IMR-90 (cell line): ENCODE measurements at regions not wholly inside any gene's neighbourhood (a gene's known extent, or its start where the extent isn't known, plus 50 kb on each side); places are given as distances from the start of the nearest gene placed in this dataset.

Source experiments
- ATAC-seq: fragments of 200-7000 bp; cut with Tn5 transposase; 2 replicates; pipeline ENCODE4 v1.9.1; 2020; ENCODE audit warnings: low read depth, mild to moderate bottlenecking, moderate library complexity
- BruUV-seq: library from RNA; stranded (reverse); fragments of 400-500 nt; replicated peaks from 2 replicates; lab custom pipeline; 2021; lab: Mats Ljungman, UMichigan
- CTCF ChIA-PET: fragments of 300-600 bp; formaldehyde crosslinking; extraction: SDS; loops from one replicate; lab custom pipeline; 2021; ENCODE audit warnings: antibody characterized with exemption; lab: Yijun Ruan, JAX
- POLR2A ChIA-PET: fragments of 300-600 bp; sonication (Branson Sonifier 250); formaldehyde crosslinking; loops from one replicate; lab custom pipeline; 2022; ENCODE audit warnings: antibody characterized with exemption; ENCODE audit not compliant: unreplicated experiment; lab: Charles Lee
- DNase-seq: peaks from one replicate; pipeline ENCODE4 v3.0.0; 2013
- H2AFZ ChIP-seq: replicated peaks from 2 replicates; pipeline ENCODE3; 2013; ENCODE audit warnings: low read length, mild to moderate bottlenecking; ENCODE audit not compliant: poor library complexity
- H2AK5ac ChIP-seq: 2 replicates; pipeline ENCODE4 v1.6.1; 2013; ENCODE audit warnings: low read depth, low read length, inconsistent platforms
- H2AK9ac ChIP-seq: replicated peaks from 2 replicates; pipeline ENCODE3; 2013; ENCODE audit warnings: mild to moderate bottlenecking, low read depth, low read length, moderate library complexity; ENCODE audit not compliant: poor library complexity
- H2BK120ac ChIP-seq: 2 replicates; pipeline ENCODE4 v1.6.1; 2013; ENCODE audit warnings: low read depth, low read length, inconsistent platforms
- H2BK15ac ChIP-seq: 3 replicates; pipeline ENCODE4 v1.6.1; 2013; ENCODE audit warnings: low read depth, low read length, inconsistent platforms
- H2BK20ac ChIP-seq: 2 replicates; pipeline ENCODE4 v1.6.1; 2013; ENCODE audit warnings: low read depth, mild to moderate bottlenecking, inconsistent platforms, low read length, moderate library complexity
- H2BK5ac ChIP-seq: 2 replicates; pipeline ENCODE4 v1.6.1; 2013; ENCODE audit warnings: mild to moderate bottlenecking, low read depth, low read length, inconsistent platforms; ENCODE audit not compliant: poor library complexity, severe bottlenecking
- H3K14ac ChIP-seq: replicated peaks from 2 replicates; pipeline ENCODE4 v1.6.1; 2013; ENCODE audit warnings: low read depth, low read length, inconsistent platforms
- H3K18ac ChIP-seq: 2 replicates; pipeline ENCODE4 v1.6.1; 2013; ENCODE audit warnings: low read depth, low read length, control low read depth
- H3K23ac ChIP-seq: 2 replicates; pipeline ENCODE4 v1.6.1; 2013; ENCODE audit warnings: low read depth, low read length, inconsistent platforms
- H3K27ac ChIP-seq: 2 replicates; pipeline ENCODE4 v1.5.1; 2013; ENCODE audit warnings: mild to moderate bottlenecking, control low read depth, low read length; ENCODE audit not compliant: insufficient read depth
- H3K27me3 ChIP-seq: 2 replicates; pipeline ENCODE4 v1.6.1; 2013; ENCODE audit warnings: low read length; ENCODE audit not compliant: control insufficient read depth, insufficient read depth
- H3K36me3 ChIP-seq: 2 replicates; pipeline ENCODE4 v1.6.1; 2013; ENCODE audit warnings: low read length, mixed read lengths; ENCODE audit not compliant: control insufficient read depth, insufficient read depth
- H3K4ac ChIP-seq: 2 replicates; pipeline ENCODE4 v1.6.1; 2013; ENCODE audit warnings: low read depth, low read length, inconsistent platforms
- H3K4me1 ChIP-seq: 2 replicates; pipeline ENCODE4 v1.6.1; 2013; ENCODE audit warnings: low read length, mixed read lengths; ENCODE audit not compliant: control insufficient read depth, insufficient read depth
- H3K4me2 ChIP-seq: 2 replicates; pipeline ENCODE4 v1.6.1; 2013; ENCODE audit warnings: low read depth, mild to moderate bottlenecking, control low read depth, low read length, moderate library complexity
- H3K4me3 ChIP-seq: 2 replicates; pipeline ENCODE4 v1.5.1; 2013; ENCODE audit warnings: low read depth, mild to moderate bottlenecking, control low read depth, low read length, moderate library complexity; ENCODE audit not compliant: insufficient read depth
- H3K56ac ChIP-seq: 2 replicates; pipeline ENCODE4 v1.6.1; 2013; ENCODE audit warnings: low read length, inconsistent platforms; ENCODE audit not compliant: insufficient read depth; ENCODE audit errors: extremely low read depth
- H3K79me1 ChIP-seq, 2 experiments: 2 replicates each; pipeline ENCODE4 v1.6.1; 2013; ENCODE audit warnings: low read length in 2 of 2, inconsistent platforms in 1 of 2, low read depth in 1 of 2
- H3K9ac ChIP-seq: 2 replicates; pipeline ENCODE4 v1.6.1; 2013; ENCODE audit warnings: low read depth, low read length, control low read depth
- H3K9me1 ChIP-seq: 2 replicates; pipeline ENCODE4 v1.6.1; 2013; ENCODE audit warnings: low read length, inconsistent platforms; ENCODE audit not compliant: insufficient read depth
- H3K9me3 ChIP-seq: 2 replicates; pipeline ENCODE4 v1.6.1; 2013; ENCODE audit warnings: low read length; ENCODE audit not compliant: control insufficient read depth, insufficient read depth
- H4K20me1 ChIP-seq: 2 replicates; pipeline ENCODE4 v1.6.1; 2013; ENCODE audit warnings: low read length, inconsistent platforms; ENCODE audit not compliant: insufficient read depth
- H4K5ac ChIP-seq: 2 replicates; pipeline ENCODE4 v1.6.1; 2013; ENCODE audit warnings: mild to moderate bottlenecking, low read depth, low read length, control low read depth
- H4K8ac ChIP-seq, 2 experiments: 2 replicates each; pipeline ENCODE4 v1.6.1; 2013; ENCODE audit warnings: low read depth in 2 of 2, low read length in 2 of 2, control low read depth in 1 of 2, inconsistent platforms in 1 of 2
- H4K91ac ChIP-seq: 2 replicates; pipeline ENCODE4 v1.6.1; 2013; ENCODE audit warnings: low read depth, low read length, inconsistent platforms; ENCODE audit not compliant: insufficient read depth
- BHLHE40 ChIP-seq: fragments of 150-350 bp; IDR thresholded peaks from 2 replicates; pipeline ENCODE4 v1.6.1; 2016; ENCODE audit warnings: mild to moderate bottlenecking, low read depth, low read length
- CEBPB ChIP-seq: IDR thresholded peaks from 2 replicates; pipeline ENCODE4 v1.6.1; 2012; ENCODE audit warnings: low read depth, low read length, improper control_type of control experiment
- CHD1 ChIP-seq: IDR thresholded peaks from 2 replicates; pipeline ENCODE4 v1.6.1; 2012; ENCODE audit warnings: low read depth, low read length, improper control_type of control experiment
- MAFK ChIP-seq: IDR thresholded peaks from 2 replicates; pipeline ENCODE4 v1.6.1; 2012; ENCODE audit warnings: low read depth, low read length, improper control_type of control experiment
- MXI1 ChIP-seq: IDR thresholded peaks from 2 replicates; pipeline ENCODE4 v1.6.1; 2012; ENCODE audit warnings: low read depth, mild to moderate bottlenecking, low read length, moderate library complexity, borderline replicate concordance
- NFE2L2 ChIP-seq: fragments of 150-350 bp; IDR thresholded peaks from 2 replicates; pipeline ENCODE4 v1.6.1; 2016; ENCODE audit warnings: low read depth, mild to moderate bottlenecking, low read length
- POLR2A ChIP-seq: IDR thresholded peaks from 2 replicates; pipeline ENCODE4 v1.6.1; 2012; ENCODE audit warnings: mild to moderate bottlenecking, low read depth, low read length
- RCOR1 ChIP-seq: IDR thresholded peaks from 2 replicates; pipeline ENCODE4 v1.6.1; 2012; ENCODE audit warnings: mild to moderate bottlenecking, low read length, improper control_type of control experiment; ENCODE audit not compliant: insufficient replicate concordance
- RFX5 ChIP-seq: IDR thresholded peaks from 2 replicates; pipeline ENCODE4 v1.8.0; 2012; ENCODE audit warnings: low read depth, mild to moderate bottlenecking, low read length, moderate library complexity
- SMC3 ChIP-seq: fragments of 150-350 bp; IDR thresholded peaks from 2 replicates; pipeline ENCODE4 v1.6.1; 2016; ENCODE audit warnings: low read depth, mild to moderate bottlenecking, antibody characterized with exemption, low read length, moderate library complexity
- WGBS, 2 experiments: methylation state at CpG; one replicate each; pipeline versions ENCODE4 v1.1.5 to v1.1.7; 2013; ENCODE audit warnings: missing lambda C conversion rate in 2 of 2; ENCODE audit not compliant: insufficient read length in 1 of 2; ENCODE audit errors: extremely low coverage in 2 of 2; 5-methylcytosine and 5-hydroxymethylcytosine counted together
- dilution Hi-C: fragments of 300-500 bp; cut with HindIII; formaldehyde crosslinking; loops from one replicate; pipeline ENCODE4 v1.14.3; 2018; ENCODE audit warnings: low sequenced_read_pairs; ENCODE audit not compliant: unreplicated experiment
- in situ Hi-C: fragments of 300-500 bp; cut with MboI; formaldehyde crosslinking; loops from 3 replicates; pipeline ENCODE4 v1.14.3; 2019; ENCODE audit warnings: low sequenced_read_pairs, inconsistent platforms, mixed read lengths
- intact Hi-C: fragments of 100-400 bp; cut with micrococcal nuclease; formaldehyde crosslinking; loops from 2 replicates; pipeline ENCODE4 v1.10.0; 2022
- TF ChIP-seq, protein P1 (sequence below): fragments of 150-350 bp; IDR thresholded peaks from 2 replicates; pipeline ENCODE4 v1.6.1; 2016; ENCODE audit warnings: low read depth, mild to moderate bottlenecking, low read length, moderate library complexity, borderline replicate concordance
- TF ChIP-seq, protein P2 (sequence below): conservative IDR thresholded peaks from 2 replicates; pipeline ENCODE4 v1.5.1; 2012; ENCODE audit warnings: mild to moderate bottlenecking, low read depth, low read length, improper control_type of control experiment
- TF ChIP-seq, protein P3 (sequence below): fragments of 150-350 bp; IDR thresholded peaks from 2 replicates; pipeline ENCODE4 v1.6.1; 2017; ENCODE audit warnings: mild to moderate bottlenecking, antibody characterized with exemption, low read length, low read depth

DNA sequence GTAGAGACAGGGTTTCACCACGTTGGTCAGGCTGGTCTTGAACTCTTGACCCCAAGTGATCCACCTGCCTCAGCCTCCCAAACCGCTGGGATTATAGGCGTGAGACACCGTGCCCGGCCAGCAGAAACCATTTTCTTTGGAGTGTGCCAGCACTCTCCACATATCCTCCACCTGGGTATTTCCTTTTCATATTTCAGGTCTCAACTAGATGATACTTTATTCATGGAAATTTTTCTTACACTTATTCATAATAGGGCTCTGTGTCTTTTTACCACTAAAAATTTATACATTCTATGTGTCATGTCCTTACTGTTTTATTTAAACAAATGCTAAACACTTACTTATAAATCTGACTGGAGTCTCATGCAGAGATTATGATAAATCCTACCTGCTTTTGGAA is 305.9 kb downstream of the PCDH20 start:
- Histone ChIP-seq H3K4me3 (no peak overlapping the region), H3K27me3 (no peaks in the 10 kb centered on the region), H3K56ac (no peak overlapping the region), H2BK15ac (no peak overlapping the region), H3K79me1 (no peaks in the 10 kb centered on the region), H3K36me3 (no peaks in the 10 kb centered on the region), H3K4me1 (no peaks in the 10 kb centered on the region), H4K20me1 (no peaks in the 10 kb centered on the region), H3K14ac (no peak overlapping the region), H2BK120ac (no peak overlapping the region), H3K18ac (no peak overlapping the region), H2AFZ (no peak overlapping the region), H4K91ac (no peak overlapping the region), H4K8ac (no peak overlapping the region), H3K4me2 (no peak overlapping the region), H3K23ac (no peak overlapping the region), H2AK5ac (no peak overlapping the region), H2BK20ac (no peak overlapping the region), H2AK9ac (no peak overlapping the region), H2BK5ac (no peak overlapping the region), H3K9me3 (peaks cover 8% of the 10 kb centered on the region), H4K5ac (no peak overlapping the region), H3K9me1 (no peaks in the 10 kb centered on the region), H3K4ac (no peak overlapping the region), H3K27ac (no peak overlapping the region), H3K9ac (no peak overlapping the region)
- no CpG with 5 or more reads among the region's 5 CpGs for WGBS, 2 experiments
- in situ Hi-C loops, result no loop called here
- no TSS peak for BruUV-seq
- intact Hi-C loops, result no loop called here
- ChIA-PET CTCF (no interaction called here), POLR2A (no interaction called here)
- DNase-seq (no peak), ATAC-seq (no peak)
- dilution Hi-C loops, result no loop called here
- TF ChIP-seq CHD1 (no peak), NFE2L2 (no peak), BHLHE40 (no peak), SMC3 (no peak), RCOR1 (no peak), POLR2A (no peak), MXI1 (no peak), MAFK (no peak), RFX5 (no peak), CEBPB (no peak)
- TF ChIP-seq, protein P1, sequence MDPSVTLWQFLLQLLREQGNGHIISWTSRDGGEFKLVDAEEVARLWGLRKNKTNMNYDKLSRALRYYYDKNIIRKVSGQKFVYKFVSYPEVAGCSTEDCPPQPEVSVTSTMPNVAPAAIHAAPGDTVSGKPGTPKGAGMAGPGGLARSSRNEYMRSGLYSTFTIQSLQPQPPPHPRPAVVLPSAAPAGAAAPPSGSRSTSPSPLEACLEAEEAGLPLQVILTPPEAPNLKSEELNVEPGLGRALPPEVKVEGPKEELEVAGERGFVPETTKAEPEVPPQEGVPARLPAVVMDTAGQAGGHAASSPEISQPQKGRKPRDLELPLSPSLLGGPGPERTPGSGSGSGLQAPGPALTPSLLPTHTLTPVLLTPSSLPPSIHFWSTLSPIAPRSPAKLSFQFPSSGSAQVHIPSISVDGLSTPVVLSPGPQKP, result no peak
- TF ChIP-seq, protein P2, sequence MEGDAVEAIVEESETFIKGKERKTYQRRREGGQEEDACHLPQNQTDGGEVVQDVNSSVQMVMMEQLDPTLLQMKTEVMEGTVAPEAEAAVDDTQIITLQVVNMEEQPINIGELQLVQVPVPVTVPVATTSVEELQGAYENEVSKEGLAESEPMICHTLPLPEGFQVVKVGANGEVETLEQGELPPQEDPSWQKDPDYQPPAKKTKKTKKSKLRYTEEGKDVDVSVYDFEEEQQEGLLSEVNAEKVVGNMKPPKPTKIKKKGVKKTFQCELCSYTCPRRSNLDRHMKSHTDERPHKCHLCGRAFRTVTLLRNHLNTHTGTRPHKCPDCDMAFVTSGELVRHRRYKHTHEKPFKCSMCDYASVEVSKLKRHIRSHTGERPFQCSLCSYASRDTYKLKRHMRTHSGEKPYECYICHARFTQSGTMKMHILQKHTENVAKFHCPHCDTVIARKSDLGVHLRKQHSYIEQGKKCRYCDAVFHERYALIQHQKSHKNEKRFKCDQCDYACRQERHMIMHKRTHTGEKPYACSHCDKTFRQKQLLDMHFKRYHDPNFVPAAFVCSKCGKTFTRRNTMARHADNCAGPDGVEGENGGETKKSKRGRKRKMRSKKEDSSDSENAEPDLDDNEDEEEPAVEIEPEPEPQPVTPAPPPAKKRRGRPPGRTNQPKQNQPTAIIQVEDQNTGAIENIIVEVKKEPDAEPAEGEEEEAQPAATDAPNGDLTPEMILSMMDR, result no peak
- TF ChIP-seq, protein P3, sequence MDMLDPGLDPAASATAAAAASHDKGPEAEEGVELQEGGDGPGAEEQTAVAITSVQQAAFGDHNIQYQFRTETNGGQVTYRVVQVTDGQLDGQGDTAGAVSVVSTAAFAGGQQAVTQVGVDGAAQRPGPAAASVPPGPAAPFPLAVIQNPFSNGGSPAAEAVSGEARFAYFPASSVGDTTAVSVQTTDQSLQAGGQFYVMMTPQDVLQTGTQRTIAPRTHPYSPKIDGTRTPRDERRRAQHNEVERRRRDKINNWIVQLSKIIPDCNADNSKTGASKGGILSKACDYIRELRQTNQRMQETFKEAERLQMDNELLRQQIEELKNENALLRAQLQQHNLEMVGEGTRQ, result no peak
